ENCODE measurements at regions not wholly inside any gene's neighbourhood (a gene's known extent, or its start where the extent isn't known, plus 50 kb on each side); places are given as distances from the start of the nearest gene placed in this dataset.

- Mint-ChIP-seq H3K4me1 (peaks cover 59% of the 10 kb centered on the region), H3K27me3 (ENCODE audit: low read depth, poor library complexity) (peaks cover 2% of the 10 kb centered on the region), H3K4me3 (no peak overlapping the region), H3K36me3 (ENCODE audit: low read depth) (peaks cover 4% of the 10 kb centered on the region), H3K27ac (peak overlapping the region; percentile 77), H3K9me3 (peaks cover 13% of the 10 kb centered on the region)
- TF ChIP-seq, protein P1, sequence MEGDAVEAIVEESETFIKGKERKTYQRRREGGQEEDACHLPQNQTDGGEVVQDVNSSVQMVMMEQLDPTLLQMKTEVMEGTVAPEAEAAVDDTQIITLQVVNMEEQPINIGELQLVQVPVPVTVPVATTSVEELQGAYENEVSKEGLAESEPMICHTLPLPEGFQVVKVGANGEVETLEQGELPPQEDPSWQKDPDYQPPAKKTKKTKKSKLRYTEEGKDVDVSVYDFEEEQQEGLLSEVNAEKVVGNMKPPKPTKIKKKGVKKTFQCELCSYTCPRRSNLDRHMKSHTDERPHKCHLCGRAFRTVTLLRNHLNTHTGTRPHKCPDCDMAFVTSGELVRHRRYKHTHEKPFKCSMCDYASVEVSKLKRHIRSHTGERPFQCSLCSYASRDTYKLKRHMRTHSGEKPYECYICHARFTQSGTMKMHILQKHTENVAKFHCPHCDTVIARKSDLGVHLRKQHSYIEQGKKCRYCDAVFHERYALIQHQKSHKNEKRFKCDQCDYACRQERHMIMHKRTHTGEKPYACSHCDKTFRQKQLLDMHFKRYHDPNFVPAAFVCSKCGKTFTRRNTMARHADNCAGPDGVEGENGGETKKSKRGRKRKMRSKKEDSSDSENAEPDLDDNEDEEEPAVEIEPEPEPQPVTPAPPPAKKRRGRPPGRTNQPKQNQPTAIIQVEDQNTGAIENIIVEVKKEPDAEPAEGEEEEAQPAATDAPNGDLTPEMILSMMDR (IDR thresholded peaks at IDR 0.05), result peak; percentile 35
- DNase-seq, result no peak
Observed at GRCh38 chr3:160163229-160163878, 61.9 kb upstream of the C3orf80 start.

- TF ChIP-seq, protein P1 (IDR thresholded peaks at IDR 0.05), result no peak
- peaks cover 50% of the 10 kb centered on the region for H3K4me1 Mint-ChIP-seq
- H3K4me3 Mint-ChIP-seq, result no peak overlapping the region
- peaks cover 4% of the 10 kb centered on the region for H3K36me3 Mint-ChIP-seq (ENCODE audit: low read depth)
- peaks cover 3% of the 10 kb centered on the region for H3K27me3 Mint-ChIP-seq (ENCODE audit: low read depth, poor library complexity)
- H3K27ac Mint-ChIP-seq, result no peak overlapping the region
- no peak for DNase-seq
- H3K9me3 Mint-ChIP-seq, result peaks cover 13% of the 10 kb centered on the region
Observed at GRCh38 chr3:160168246-160168645, 57.0 kb upstream of the C3orf80 start.

DNA sequence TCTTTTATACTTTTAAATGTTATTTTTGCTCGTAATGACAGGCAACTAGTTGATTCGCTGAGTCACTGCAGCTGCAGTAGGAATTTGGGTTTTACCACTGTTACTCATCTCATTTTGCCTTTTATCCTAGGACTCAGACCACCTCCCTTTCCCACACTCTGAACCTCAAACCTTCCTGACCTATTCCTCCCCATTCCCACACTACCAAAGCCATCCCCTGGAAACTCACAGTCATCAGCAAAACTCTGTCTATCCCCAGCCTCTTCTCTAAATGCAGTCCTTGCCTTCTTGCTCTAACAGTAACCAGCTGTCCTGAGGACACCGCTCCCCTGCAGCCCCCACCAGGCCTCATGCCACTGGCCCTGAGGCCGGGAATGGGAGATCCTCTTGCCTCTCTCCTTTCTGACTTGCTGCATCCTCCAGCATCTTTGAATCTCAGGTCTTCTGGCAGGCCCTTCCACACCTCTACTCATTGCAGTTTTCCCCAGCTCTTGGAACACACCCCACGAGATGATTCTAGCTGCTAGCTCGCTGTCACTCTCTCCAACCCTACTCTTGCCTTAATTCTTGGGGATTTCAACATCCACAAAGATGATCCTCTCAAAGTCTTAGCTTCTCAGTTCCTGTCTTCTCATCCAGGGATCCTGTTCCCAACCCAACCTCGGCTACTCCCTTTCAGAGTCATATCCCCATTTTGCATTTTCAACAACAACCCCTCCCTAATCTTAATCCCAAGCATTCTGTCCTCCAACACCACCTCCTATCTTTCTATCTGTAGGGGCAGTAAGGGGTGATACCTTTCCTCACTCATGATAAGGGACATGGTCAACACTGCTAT is 55.9 kb upstream of the C3orf80 start:
- Mint-ChIP-seq H3K4me1 (peaks cover 39% of the 10 kb centered on the region), H3K9me3 (peaks cover 13% of the 10 kb centered on the region), H3K27ac (peak overlapping the region; percentile 4), H3K36me3 (ENCODE audit: low read depth) (peaks cover 4% of the 10 kb centered on the region), H3K4me3 (no peak overlapping the region), H3K27me3 (ENCODE audit: low read depth, poor library complexity) (peaks cover 7% of the 10 kb centered on the region)
- no peak for DNase-seq
- TF ChIP-seq, protein P1 (IDR thresholded peaks at IDR 0.05), result no peak

GRCh38 chr3:160170409-160171370 is 54.5 kb upstream of the C3orf80 start:
- Mint-ChIP-seq H3K9me3 (peaks cover 9% of the 10 kb centered on the region), H3K4me3 (no peak overlapping the region), H3K27ac (no peak overlapping the region), H3K36me3 (ENCODE audit: low read depth) (no peaks in the 10 kb centered on the region), H3K27me3 (ENCODE audit: low read depth, poor library complexity) (peaks cover 7% of the 10 kb centered on the region), H3K4me1 (peaks cover 27% of the 10 kb centered on the region)
- TF ChIP-seq, protein P1 (IDR thresholded peaks at IDR 0.05), result no peak
- DNase-seq, result no peak

- Mint-ChIP-seq H3K4me3 (no peak overlapping the region), H3K27ac (peak overlapping the region; percentile 18), H3K27me3 (ENCODE audit: low read depth, poor library complexity) (peaks cover 7% of the 10 kb centered on the region), H3K4me1 (peaks cover 25% of the 10 kb centered on the region), H3K9me3 (peaks cover 8% of the 10 kb centered on the region), H3K36me3 (ENCODE audit: low read depth) (peaks cover 1% of the 10 kb centered on the region)
- TF ChIP-seq, protein P1 (IDR thresholded peaks at IDR 0.05), result no peak
- DNase-seq, result no peak
Observed at GRCh38 chr3:160171813-160172212, 53.4 kb upstream of the C3orf80 start.

Data from nephron progenitor cell (in vitro differentiated cells).